HepG2 (cell line): ENCODE measurements at regions not wholly inside any gene's neighbourhood (a gene's known extent, or its start where the extent isn't known, plus 50 kb on each side); places are given as distances from the start of the nearest gene placed in this dataset.

Experiments
- ATAC-seq: fragments of 200-7000 bp; cut with Tn5 transposase; 3 replicates; pipeline ENCODE4 v1.9.1; 2020; ENCODE audit warnings: mild to moderate bottlenecking, moderate library complexity
- BruUV-seq: library from RNA; stranded (reverse); fragments of 400-500 nt; replicated peaks from 2 replicates; lab custom pipeline; 2021; lab: Mats Ljungman, UMichigan
- CTCF ChIA-PET: fragments of 300-600 bp; formaldehyde crosslinking; extraction: SDS; loops from one replicate; lab custom pipeline; 2021; ENCODE audit warnings: low total read pairs, inconsistent platforms, low intra/inter-chr PET ratio; lab: Yijun Ruan, JAX
- POLR2A ChIA-PET: fragments of 350-600 bp; sonication (Branson Sonifier 250); formaldehyde crosslinking; loops from one replicate; lab custom pipeline; 2020; ENCODE audit warnings: antibody characterized with exemption, inconsistent platforms; lab: Yijun Ruan, JAX
- DNase-seq: peaks from one replicate; pipeline ENCODE4 v3.0.0-alpha.2; 2015; ENCODE audit warnings: low spot score
- FAIRE-seq: peaks from 3 replicates; lab custom pipeline; 2011; peaks lifted over from hg19 to GRCh38; lab: Jason Lieb, UNC
- H2AFZ ChIP-seq: one replicate; pipeline ENCODE4 v1.6.1; 2011; ENCODE audit warnings: low read length, inconsistent platforms
- H3K27ac ChIP-seq: fragments of 300-600 bp; 3 replicates; pipeline ENCODE4 v1.8.0; 2011; ENCODE audit warnings: mixed run types, mild to moderate bottlenecking, mixed read lengths, low read length, inconsistent platforms; ENCODE audit not compliant: insufficient read depth; ENCODE audit errors: extremely low read length
- H3K27me3 ChIP-seq, 2 experiments: fragments of 200-600 bp in 1 of 2; 2 replicates in 1 of 2; 3 replicates in 1 of 2; pipeline versions ENCODE4 v1.6.0 to v1.8.0; 2011; ENCODE audit warnings: low read length in 2 of 2, mild to moderate bottlenecking in 2 of 2, moderate library complexity in 2 of 2, inconsistent platforms in 1 of 2; ENCODE audit not compliant: insufficient read depth in 2 of 2, control insufficient read depth in 1 of 2
- H3K36me3 ChIP-seq, 2 experiments: fragments of 200-600 bp in 1 of 2; replicated peaks in 1 of 2; 2 replicates in 1 of 2; 3 replicates in 1 of 2; pipeline versions ENCODE4 v1.5.1 to v1.8.0; 2011; ENCODE audit warnings: low read length in 2 of 2, inconsistent platforms in 1 of 2; ENCODE audit not compliant: insufficient read depth in 2 of 2, control insufficient read depth in 1 of 2
- H3K4me1 ChIP-seq: 2 replicates; pipeline ENCODE4 v1.5.1; 2012; ENCODE audit warnings: low read length, inconsistent platforms; ENCODE audit not compliant: insufficient read depth
- H3K4me2 ChIP-seq: 2 replicates; pipeline ENCODE4 v1.6.0; 2011; ENCODE audit warnings: low read depth, low read length, inconsistent platforms
- H3K4me3 ChIP-seq, 3 experiments: fragments of 200-600 bp in 1 of 3; sonication (generic), shearing (Covaris generic) in 1 of 3; replicated peaks in 1 of 3; 2 replicates each; pipeline ENCODE4 v1.5.1; 2011 to 2016; ENCODE audit warnings: low read length in 3 of 3, inconsistent platforms in 2 of 3, low read depth in 2 of 3, mild to moderate bottlenecking in 2 of 3, control low read depth in 1 of 3, mixed read lengths in 1 of 3; ENCODE audit not compliant: insufficient read depth in 1 of 3
- H3K79me2 ChIP-seq: one replicate; pipeline ENCODE4 v1.6.1; 2011; ENCODE audit warnings: low read length, inconsistent platforms; ENCODE audit not compliant: insufficient read depth
- H3K9ac ChIP-seq: 2 replicates; pipeline ENCODE4 v1.6.0; 2011; ENCODE audit warnings: mild to moderate bottlenecking, low read depth, low read length, inconsistent platforms; ENCODE audit not compliant: insufficient read depth
- H3K9me3 ChIP-seq: 2 replicates; pipeline ENCODE4 v1.5.1; 2012; ENCODE audit warnings: mild to moderate bottlenecking, low read length
- H4K20me1 ChIP-seq: 2 replicates; pipeline ENCODE4 v1.6.0; 2011; ENCODE audit warnings: inconsistent platforms, mild to moderate bottlenecking, low read length, moderate library complexity; ENCODE audit not compliant: insufficient read depth
- KMT2B ChIP-seq: IDR thresholded peaks from 2 replicates; pipeline ENCODE4 v1.6.1; 2016; ENCODE audit warnings: missing genetic modification reagents, missing compliant biosample characterization
- PCBP2 ChIP-seq: fragments of 200-400 bp; formaldehyde crosslinking; optimal IDR thresholded peaks from 2 replicates; pipeline ENCODE3; 2018; ENCODE audit warnings: low read length, low read depth; ENCODE audit not compliant: poor library complexity, severe bottlenecking
- POLR2G ChIP-seq: fragments of 200-400 bp; formaldehyde crosslinking; IDR thresholded peaks from 2 replicates; pipeline ENCODE4 v1.6.1; 2018; ENCODE audit warnings: mild to moderate bottlenecking, low read depth, low read length, moderate library complexity
- REXO4 ChIP-seq: sonication (generic); formaldehyde crosslinking; IDR thresholded peaks from 2 replicates; pipeline ENCODE4 v1.8.0; 2022; ENCODE audit warnings: missing genetic modification reagents, mild to moderate bottlenecking, borderline replicate concordance
- XBP1 ChIP-seq: sonication (generic); formaldehyde crosslinking; IDR thresholded peaks from 2 replicates; pipeline ENCODE4 v1.5.0; 2020; ENCODE audit warnings: missing genetic modification reagents
- ZMYM2 ChIP-seq: sonication (generic); formaldehyde crosslinking; IDR thresholded peaks from 2 replicates; pipeline ENCODE4 v1.8.0; 2022; ENCODE audit warnings: mild to moderate bottlenecking, missing genetic modification reagents
- ZNF230 ChIP-seq: sonication (generic); formaldehyde crosslinking; IDR thresholded peaks from 2 replicates; pipeline ENCODE4 v1.4.0; 2020; ENCODE audit warnings: mild to moderate bottlenecking, missing genetic modification reagents
- ZNF530 ChIP-seq: sonication (generic); formaldehyde crosslinking; IDR thresholded peaks from 2 replicates; pipeline ENCODE4 v1.5.0; 2020; ENCODE audit warnings: low read depth, mild to moderate bottlenecking, missing genetic modification reagents
- ZNF660 ChIP-seq: sonication (generic); formaldehyde crosslinking; IDR thresholded peaks from 2 replicates; pipeline ENCODE4 v1.5.1; 2020; ENCODE audit warnings: mild to moderate bottlenecking, low read depth, missing genetic modification reagents, borderline replicate concordance
- in situ Hi-C: cut with HindIII; loops from 2 replicates; pipeline ENCODE4 v1.10.0; 2017; ENCODE audit warnings: low pct_unique_long_range_greater_than_20kb; ENCODE audit not compliant: extremely low pct_ligation_motif_present
- intact Hi-C: fragments of 100-400 bp; cut with micrococcal nuclease; formaldehyde crosslinking; loops from one replicate; pipeline ENCODE4 v1.10.0; 2022; ENCODE audit not compliant: unreplicated experiment
- TF ChIP-seq, protein P1 (sequence below): sonication (generic); formaldehyde crosslinking; IDR thresholded peaks from 2 replicates; pipeline ENCODE4 v1.4.0; 2020; ENCODE audit warnings: missing genetic modification reagents, borderline replicate concordance
- TF ChIP-seq, protein P2 (sequence below): sonication (generic); formaldehyde crosslinking; IDR thresholded peaks from 2 replicates; pipeline ENCODE4 v1.8.1; 2023; ENCODE audit warnings: missing genetic modification reagents, inconsistent platforms, borderline replicate concordance
- TF ChIP-seq, protein P3 (sequence below): sonication (generic); formaldehyde crosslinking; IDR thresholded peaks from 2 replicates; pipeline ENCODE4 v1.4.0; 2020; ENCODE audit warnings: missing genetic modification reagents
- TF ChIP-seq, protein P4 (sequence below): sonication (generic); formaldehyde crosslinking; IDR thresholded peaks from 2 replicates; pipeline ENCODE4 v1.8.0; 2022; ENCODE audit warnings: missing genetic modification reagents, mild to moderate bottlenecking, moderate library complexity, borderline replicate concordance
- TF ChIP-seq, protein P5 (sequence below): sonication (generic); formaldehyde crosslinking; IDR thresholded peaks from 2 replicates; pipeline ENCODE4 v1.5.0; 2020; ENCODE audit warnings: mild to moderate bottlenecking, missing genetic modification reagents, borderline replicate concordance

DNA sequence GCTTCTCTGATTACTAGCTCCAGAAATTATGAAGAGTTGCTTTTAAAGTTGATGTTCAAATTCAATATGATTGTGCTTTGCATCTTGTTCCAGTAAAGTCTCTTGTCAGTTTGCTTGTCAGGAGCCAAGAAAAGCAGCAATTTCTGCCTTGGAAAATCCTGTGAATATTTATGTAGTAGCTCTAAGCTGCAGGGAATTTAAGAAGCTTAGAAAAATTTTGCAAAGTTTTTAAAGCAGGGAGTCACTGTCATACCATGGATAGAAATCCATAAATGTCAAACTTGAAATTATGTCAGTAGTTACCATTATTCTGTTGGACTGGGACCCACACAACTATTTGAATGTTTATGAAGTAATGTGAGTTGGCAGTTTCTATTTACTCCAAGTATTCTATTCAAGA is 169.3 kb downstream of the TMEM200C start:
- in situ Hi-C loops: no loop called here
- Histone ChIP-seq H3K4me2 (no peak overlapping the region), H2AFZ (no peak overlapping the region), H3K27me3 (peaks cover 0 to 20% of the 10 kb centered on the region in 2 experiments; a peak in 3 of 5 replicates), H3K9me3 (no peaks in the 10 kb centered on the region), H3K36me3 (no peaks in the 10 kb centered on the region), H3K27ac (no peak overlapping the region), H3K4me3 (no peak overlapping the region), H3K79me2 (no peaks in the 10 kb centered on the region), H3K9ac (no peak overlapping the region)
- BruUV-seq: no TSS peak
- intact Hi-C loops: no loop called here
- no peak for ATAC-seq
- ChIA-PET CTCF (no interaction called here), POLR2A (no interaction called here)
- no peak for FAIRE-seq
- DNase-seq: no peak
- TF ChIP-seq, protein P1, sequence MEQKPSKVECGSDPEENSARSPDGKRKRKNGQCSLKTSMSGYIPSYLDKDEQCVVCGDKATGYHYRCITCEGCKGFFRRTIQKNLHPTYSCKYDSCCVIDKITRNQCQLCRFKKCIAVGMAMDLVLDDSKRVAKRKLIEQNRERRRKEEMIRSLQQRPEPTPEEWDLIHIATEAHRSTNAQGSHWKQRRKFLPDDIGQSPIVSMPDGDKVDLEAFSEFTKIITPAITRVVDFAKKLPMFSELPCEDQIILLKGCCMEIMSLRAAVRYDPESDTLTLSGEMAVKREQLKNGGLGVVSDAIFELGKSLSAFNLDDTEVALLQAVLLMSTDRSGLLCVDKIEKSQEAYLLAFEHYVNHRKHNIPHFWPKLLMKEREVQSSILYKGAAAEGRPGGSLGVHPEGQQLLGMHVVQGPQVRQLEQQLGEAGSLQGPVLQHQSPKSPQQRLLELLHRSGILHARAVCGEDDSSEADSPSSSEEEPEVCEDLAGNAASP: no peak
- TF ChIP-seq KMT2B (CRISPR knock-in tag): no peak
- TF ChIP-seq, protein P2, sequence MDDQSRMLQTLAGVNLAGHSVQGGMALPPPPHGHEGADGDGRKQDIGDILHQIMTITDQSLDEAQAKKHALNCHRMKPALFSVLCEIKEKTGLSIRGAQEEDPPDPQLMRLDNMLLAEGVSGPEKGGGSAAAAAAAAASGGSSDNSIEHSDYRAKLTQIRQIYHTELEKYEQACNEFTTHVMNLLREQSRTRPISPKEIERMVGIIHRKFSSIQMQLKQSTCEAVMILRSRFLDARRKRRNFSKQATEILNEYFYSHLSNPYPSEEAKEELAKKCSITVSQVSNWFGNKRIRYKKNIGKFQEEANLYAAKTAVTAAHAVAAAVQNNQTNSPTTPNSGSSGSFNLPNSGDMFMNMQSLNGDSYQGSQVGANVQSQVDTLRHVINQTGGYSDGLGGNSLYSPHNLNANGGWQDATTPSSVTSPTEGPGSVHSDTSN: no peak
- TF ChIP-seq, protein P3, sequence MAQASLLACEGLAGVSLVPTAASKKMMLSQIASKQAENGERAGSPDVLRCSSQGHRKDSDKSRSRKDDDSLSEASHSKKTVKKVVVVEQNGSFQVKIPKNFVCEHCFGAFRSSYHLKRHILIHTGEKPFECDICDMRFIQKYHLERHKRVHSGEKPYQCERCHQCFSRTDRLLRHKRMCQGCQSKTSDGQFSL (CRISPR knock-in tag): no peak
- TF ChIP-seq PCBP2: no peak
- no peak for TF ChIP-seq POLR2G
- TF ChIP-seq, protein P4, sequence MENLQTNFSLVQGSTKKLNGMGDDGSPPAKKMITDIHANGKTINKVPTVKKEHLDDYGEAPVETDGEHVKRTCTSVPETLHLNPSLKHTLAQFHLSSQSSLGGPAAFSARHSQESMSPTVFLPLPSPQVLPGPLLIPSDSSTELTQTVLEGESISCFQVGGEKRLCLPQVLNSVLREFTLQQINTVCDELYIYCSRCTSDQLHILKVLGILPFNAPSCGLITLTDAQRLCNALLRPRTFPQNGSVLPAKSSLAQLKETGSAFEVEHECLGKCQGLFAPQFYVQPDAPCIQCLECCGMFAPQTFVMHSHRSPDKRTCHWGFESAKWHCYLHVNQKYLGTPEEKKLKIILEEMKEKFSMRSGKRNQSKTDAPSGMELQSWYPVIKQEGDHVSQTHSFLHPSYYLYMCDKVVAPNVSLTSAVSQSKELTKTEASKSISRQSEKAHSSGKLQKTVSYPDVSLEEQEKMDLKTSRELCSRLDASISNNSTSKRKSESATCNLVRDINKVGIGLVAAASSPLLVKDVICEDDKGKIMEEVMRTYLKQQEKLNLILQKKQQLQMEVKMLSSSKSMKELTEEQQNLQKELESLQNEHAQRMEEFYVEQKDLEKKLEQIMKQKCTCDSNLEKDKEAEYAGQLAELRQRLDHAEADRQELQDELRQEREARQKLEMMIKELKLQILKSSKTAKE: no peak
- TF ChIP-seq ZNF530 (CRISPR knock-in tag): no peak
- no peak for TF ChIP-seq ZMYM2
- no peak for TF ChIP-seq REXO4
- no peak for TF ChIP-seq ZNF230 (CRISPR knock-in tag)
- TF ChIP-seq, protein P5, sequence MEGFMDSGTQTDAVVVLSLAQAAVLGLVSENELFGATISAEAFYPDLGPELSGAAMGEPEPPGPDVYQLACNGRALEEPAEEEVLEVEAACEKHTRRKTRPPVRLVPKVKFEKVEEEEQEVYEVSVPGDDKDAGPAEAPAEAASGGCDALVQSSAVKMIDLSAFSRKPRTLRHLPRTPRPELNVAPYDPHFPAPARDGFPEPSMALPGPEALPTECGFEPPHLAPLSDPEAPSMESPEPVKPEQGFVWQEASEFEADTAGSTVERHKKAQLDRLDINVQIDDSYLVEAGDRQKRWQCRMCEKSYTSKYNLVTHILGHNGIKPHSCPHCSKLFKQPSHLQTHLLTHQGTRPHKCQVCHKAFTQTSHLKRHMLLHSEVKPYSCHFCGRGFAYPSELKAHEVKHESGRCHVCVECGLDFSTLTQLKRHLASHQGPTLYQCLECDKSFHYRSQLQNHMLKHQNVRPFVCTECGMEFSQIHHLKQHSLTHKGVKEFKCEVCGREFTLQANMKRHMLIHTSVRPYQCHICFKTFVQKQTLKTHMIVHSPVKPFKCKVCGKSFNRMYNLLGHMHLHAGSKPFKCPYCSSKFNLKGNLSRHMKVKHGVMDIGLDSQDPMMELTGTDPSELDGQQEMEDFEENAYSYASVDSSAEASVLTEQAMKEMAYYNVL (CRISPR knock-in tag): no peak
- no peak for TF ChIP-seq ZNF660 (CRISPR knock-in tag)
- TF ChIP-seq XBP1 (CRISPR knock-in tag): no peak
- TF ChIP-seq, all 625 proteins: peak for 0
- Histone ChIP-seq H4K20me1 (no peaks in the 10 kb centered on the region), H3K4me1 (no peaks in the 10 kb centered on the region)
